ENCODE measurements at regions not wholly inside any gene's neighbourhood (a gene's known extent, or its start where the extent isn't known, plus 50 kb on each side); places are given as distances from the start of the nearest gene placed in this dataset.

- H3K4me1 Mint-ChIP-seq (ENCODE audit: unreplicated experiment): peaks cover 9% of the 10 kb centered on the region
- no peak for DNase-seq (ENCODE audit: extremely low spot score, unreplicated experiment)
- TF ChIP-seq CTCF (conservative IDR thresholded peaks at IDR 0.05): no peak
- no peak overlapping the region for H3K27ac Mint-ChIP-seq
- peaks cover 4% of the 10 kb centered on the region for H3K36me3 Mint-ChIP-seq
- H3K4me3 Mint-ChIP-seq: no peak overlapping the region
- H3K9me3 Mint-ChIP-seq: peaks cover 10% of the 10 kb centered on the region
- H3K27me3 Mint-ChIP-seq: peaks cover 3% of the 10 kb centered on the region
Measured at GRCh38 chr6:15978426-15978825, 150.5 kb upstream of the MYLIP start.

DNA sequence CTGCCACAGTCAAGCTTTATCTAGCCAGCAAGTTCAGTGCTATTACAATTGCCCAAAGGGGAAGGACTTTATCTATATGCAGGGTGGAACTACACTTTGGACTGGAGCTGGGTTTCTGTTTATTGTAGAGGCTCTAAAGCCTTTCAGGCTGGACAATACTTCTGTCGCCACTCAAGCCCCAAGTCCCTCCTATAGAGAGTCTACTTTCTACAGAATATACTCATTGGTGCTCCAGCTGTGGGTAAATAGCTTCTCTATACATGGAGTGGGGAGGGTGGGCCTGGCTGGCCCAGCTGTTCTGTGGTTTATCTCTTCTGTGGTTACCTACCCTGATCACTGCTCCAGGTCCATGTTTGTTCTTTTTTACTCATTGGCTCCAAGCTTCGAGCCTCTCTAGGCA lies 151.8 kb upstream of the MYLIP start:
- no peak for DNase-seq (ENCODE audit: extremely low spot score, unreplicated experiment)
- Mint-ChIP-seq H3K4me3 (no peak overlapping the region), H3K4me1 (ENCODE audit: unreplicated experiment) (peaks cover 9% of the 10 kb centered on the region), H3K9me3 (peaks cover 10% of the 10 kb centered on the region), H3K36me3 (peaks cover 4% of the 10 kb centered on the region), H3K27me3 (peaks cover 3% of the 10 kb centered on the region), H3K27ac (no peak overlapping the region)
- no peak for TF ChIP-seq CTCF (conservative IDR thresholded peaks at IDR 0.05)

GRCh38 chr6:15974817-15975216 lies 154.1 kb upstream of the MYLIP start:
- TF ChIP-seq CTCF (conservative IDR thresholded peaks at IDR 0.05): no peak
- peaks cover 4% of the 10 kb centered on the region for H3K4me1 Mint-ChIP-seq (ENCODE audit: unreplicated experiment)
- no peak for DNase-seq (ENCODE audit: extremely low spot score, unreplicated experiment)
- no peaks in the 10 kb centered on the region for H3K27me3 Mint-ChIP-seq
- peaks cover 5% of the 10 kb centered on the region for H3K9me3 Mint-ChIP-seq
- no peak overlapping the region for H3K4me3 Mint-ChIP-seq
- no peaks in the 10 kb centered on the region for H3K36me3 Mint-ChIP-seq
- H3K27ac Mint-ChIP-seq: no peak overlapping the region

DNA sequence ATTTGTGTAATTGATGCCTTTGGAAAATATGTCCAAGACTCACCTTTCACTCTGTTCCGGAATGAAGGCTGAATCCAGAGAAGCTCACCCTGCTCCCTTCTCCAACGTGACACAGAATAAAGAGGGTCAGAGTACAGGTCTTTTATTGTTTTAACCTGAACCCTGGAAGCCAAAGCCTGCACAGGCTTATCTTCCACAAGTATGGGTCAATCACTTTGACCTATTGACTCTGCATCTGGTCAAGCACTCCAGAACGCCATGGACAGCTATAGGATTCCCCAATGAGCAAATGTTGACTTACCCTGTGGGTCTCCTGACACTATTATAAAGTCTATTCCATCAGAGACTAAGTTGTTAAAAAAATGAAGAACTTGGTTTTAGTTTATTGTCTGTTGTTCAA lies 158.4 kb upstream of the MYLIP start:
- H3K9me3 Mint-ChIP-seq: peaks cover 9% of the 10 kb centered on the region
- no peaks in the 10 kb centered on the region for H3K4me1 Mint-ChIP-seq (ENCODE audit: unreplicated experiment)
- no peak for TF ChIP-seq CTCF (conservative IDR thresholded peaks at IDR 0.05)
- no peaks in the 10 kb centered on the region for H3K36me3 Mint-ChIP-seq
- H3K27ac Mint-ChIP-seq: no peak overlapping the region
- no peak for DNase-seq (ENCODE audit: extremely low spot score, unreplicated experiment)
- no peaks in the 10 kb centered on the region for H3K27me3 Mint-ChIP-seq
- no peak overlapping the region for H3K4me3 Mint-ChIP-seq

GRCh38 chr6:15969236-15969778 lies 159.6 kb upstream of the MYLIP start:
- Mint-ChIP-seq H3K4me3 (no peak overlapping the region), H3K36me3 (no peaks in the 10 kb centered on the region), H3K9me3 (peaks cover 9% of the 10 kb centered on the region), H3K27ac (no peak overlapping the region), H3K27me3 (no peaks in the 10 kb centered on the region), H3K4me1 (ENCODE audit: unreplicated experiment) (no peaks in the 10 kb centered on the region)
- no peak for TF ChIP-seq CTCF (conservative IDR thresholded peaks at IDR 0.05)
- no peak for DNase-seq (ENCODE audit: extremely low spot score, unreplicated experiment)

- H3K27ac Mint-ChIP-seq: no peak overlapping the region
- no peak for DNase-seq (ENCODE audit: extremely low spot score, unreplicated experiment)
- no peaks in the 10 kb centered on the region for H3K36me3 Mint-ChIP-seq
- H3K27me3 Mint-ChIP-seq: no peaks in the 10 kb centered on the region
- peaks cover 4% of the 10 kb centered on the region for H3K9me3 Mint-ChIP-seq
- no peaks in the 10 kb centered on the region for H3K4me1 Mint-ChIP-seq (ENCODE audit: unreplicated experiment)
- no peak for TF ChIP-seq CTCF (conservative IDR thresholded peaks at IDR 0.05)
- H3K4me3 Mint-ChIP-seq: no peak overlapping the region
Measured at GRCh38 chr6:15968519-15968918, 160.4 kb upstream of the MYLIP start.
